SHP77 (cell line): ENCODE measurements at regions not wholly inside any gene's neighbourhood (a gene's known extent, or its start where the extent isn't known, plus 50 kb on each side); places are given as distances from the start of the nearest gene placed in this dataset.

Experiments
- DNase-seq, 2 experiments: peaks; one replicate each; lab custom pipeline; 2025; lab: John Stamatoyannopoulos, UW

DNA sequence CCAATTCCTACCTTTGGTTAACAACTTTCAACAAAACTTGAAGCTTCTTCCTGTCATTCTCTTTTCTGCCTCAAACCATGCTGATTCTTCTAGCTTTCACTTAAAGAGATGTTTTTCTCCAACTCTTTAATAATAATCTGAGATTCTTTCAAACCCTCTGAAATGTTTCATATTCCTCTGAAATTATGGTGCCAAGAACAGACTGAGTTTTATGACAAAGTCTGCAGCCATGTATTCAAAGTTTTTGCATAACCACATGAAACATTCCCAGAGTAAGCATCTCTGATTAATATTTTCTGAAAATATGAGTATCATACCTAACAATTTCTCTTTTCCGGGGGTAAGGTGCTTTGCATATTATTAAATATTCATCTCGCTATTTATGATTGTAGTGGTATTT is 59.1 kb upstream of the DCN start:
- DNase-seq = no peak

DNA sequence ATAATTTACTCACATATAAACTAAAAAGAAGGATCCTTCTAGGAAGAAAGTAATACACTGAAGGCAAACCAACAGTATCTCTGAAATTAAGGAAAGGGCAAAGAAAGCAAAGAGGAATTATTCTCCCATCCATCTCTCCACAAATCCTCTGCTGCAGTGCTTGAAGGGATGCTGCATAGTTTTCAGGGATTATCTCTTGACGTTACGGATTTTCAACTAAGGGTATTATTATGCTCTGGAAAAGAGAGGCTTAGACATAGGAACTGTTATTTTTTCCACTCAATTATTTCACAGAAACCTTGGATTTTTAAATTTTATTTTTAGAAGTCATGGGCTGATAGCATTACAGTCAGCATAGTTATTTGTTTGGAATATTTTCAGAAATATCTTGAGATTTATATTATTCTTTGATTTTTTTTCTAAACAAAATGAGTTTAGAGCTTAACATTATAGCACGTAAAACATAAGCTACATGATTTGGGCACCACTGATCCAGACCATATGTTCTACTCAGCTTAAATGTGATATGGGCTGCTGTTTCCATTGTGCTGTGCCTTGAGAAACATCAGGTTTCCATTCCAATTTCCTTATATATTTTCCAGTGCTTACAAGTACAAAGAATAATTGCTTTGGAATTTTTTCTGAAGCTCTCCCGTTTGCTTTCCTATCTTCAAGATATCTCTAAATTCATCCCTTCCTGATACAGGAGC is 57.9 kb upstream of the DCN start:
- DNase-seq = no peak

DNA sequence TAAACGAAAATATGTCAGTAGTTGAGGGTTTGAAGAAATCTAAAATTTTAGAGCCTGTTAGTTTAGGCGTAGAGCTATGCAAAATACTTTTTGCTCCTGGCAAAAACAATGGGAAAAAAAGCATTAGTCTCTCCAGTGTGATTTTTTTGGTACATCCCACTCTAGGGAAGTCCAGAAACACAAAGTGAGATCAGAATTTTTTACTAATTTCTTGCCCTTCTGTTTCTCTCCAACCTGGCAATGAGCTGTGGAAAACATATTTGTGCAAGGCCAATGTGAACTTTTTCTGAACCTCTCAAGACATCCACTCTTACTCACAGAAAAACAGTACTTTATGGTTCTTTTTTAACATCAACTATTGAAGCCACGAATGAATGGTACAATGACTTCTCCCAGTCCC is 56.9 kb upstream of the DCN start:
- no peak for DNase-seq
